Right ventricle myocardium superior (tissue), 1 donor: ENCODE measurements at regions not wholly inside any gene's neighbourhood (a gene's known extent, or its start where the extent isn't known, plus 50 kb on each side); places are given as distances from the start of the nearest gene placed in this dataset.
"Not testable (repeated sequence)": the region's sequence is repeated elsewhere in the genome, so short reads cannot be mapped to it uniquely, and the experiment has no call there.

Experiments used
- ATAC-seq: fragments of 200-7000 bp; cut with Tn5 transposase; one replicate; pipeline ENCODE4 v1.9.1; 2020; ENCODE audit warnings: mild to moderate bottlenecking; ENCODE audit not compliant: poor library complexity
- DNase-seq: peaks from one replicate; pipeline ENCODE4 v3.0.0-alpha.2; 2020
- intact Hi-C: fragments of 100-400 bp; cut with DNase I; formaldehyde crosslinking; loops from one replicate; pipeline ENCODE4 v1.11.2; 2022
- donor health status: DM: no; HTN: yes; CAD: no; lungs with severe emphysema.

- ATAC-seq (no peak), DNase-seq (no peak)
- intact Hi-C loops = no loop called here
Measured at GRCh38 chr11:103582351-103582909, 454.0 kb upstream of the DDI1 start.

GRCh38 chr11:103584021-103584420 is 452.4 kb upstream of the DDI1 start:
- intact Hi-C loops = no loop called here
- no peak for ATAC-seq
- DNase-seq = no peak

DNA sequence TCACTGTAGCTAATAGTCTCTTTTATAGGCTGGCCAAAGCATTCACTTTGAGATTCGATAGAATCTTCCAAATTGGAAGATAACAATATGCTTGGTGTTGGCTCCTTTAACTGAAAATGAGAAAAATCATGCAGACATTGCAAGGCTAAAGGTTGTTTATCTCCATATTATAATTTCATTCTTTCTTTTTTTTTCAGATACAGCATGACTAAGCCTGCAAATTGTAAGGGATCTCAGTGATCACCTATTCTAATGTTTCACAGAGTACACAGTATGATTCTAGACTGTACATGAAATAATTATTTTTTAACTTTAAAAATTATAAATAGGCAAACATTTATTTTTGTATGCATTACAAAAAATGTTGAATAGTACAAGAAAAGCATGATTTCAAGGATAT is 451.7 kb upstream of the DDI1 start:
- DNase-seq (no peak), ATAC-seq (no peak)
- intact Hi-C loops = no loop called here

GRCh38 chr11:103585401-103585800 is 451.0 kb upstream of the DDI1 start:
- intact Hi-C loops = no loop called here
- ATAC-seq = no peak
- no peak for DNase-seq

GRCh38 chr11:103585911-103586310 is 450.5 kb upstream of the DDI1 start:
- no peak for ATAC-seq
- intact Hi-C loops = no loop called here
- DNase-seq = no peak

GRCh38 chr11:103586756-103587155 is 449.7 kb upstream of the DDI1 start:
- intact Hi-C loops = no loop called here
- no peak for ATAC-seq
- DNase-seq = no peak

DNA sequence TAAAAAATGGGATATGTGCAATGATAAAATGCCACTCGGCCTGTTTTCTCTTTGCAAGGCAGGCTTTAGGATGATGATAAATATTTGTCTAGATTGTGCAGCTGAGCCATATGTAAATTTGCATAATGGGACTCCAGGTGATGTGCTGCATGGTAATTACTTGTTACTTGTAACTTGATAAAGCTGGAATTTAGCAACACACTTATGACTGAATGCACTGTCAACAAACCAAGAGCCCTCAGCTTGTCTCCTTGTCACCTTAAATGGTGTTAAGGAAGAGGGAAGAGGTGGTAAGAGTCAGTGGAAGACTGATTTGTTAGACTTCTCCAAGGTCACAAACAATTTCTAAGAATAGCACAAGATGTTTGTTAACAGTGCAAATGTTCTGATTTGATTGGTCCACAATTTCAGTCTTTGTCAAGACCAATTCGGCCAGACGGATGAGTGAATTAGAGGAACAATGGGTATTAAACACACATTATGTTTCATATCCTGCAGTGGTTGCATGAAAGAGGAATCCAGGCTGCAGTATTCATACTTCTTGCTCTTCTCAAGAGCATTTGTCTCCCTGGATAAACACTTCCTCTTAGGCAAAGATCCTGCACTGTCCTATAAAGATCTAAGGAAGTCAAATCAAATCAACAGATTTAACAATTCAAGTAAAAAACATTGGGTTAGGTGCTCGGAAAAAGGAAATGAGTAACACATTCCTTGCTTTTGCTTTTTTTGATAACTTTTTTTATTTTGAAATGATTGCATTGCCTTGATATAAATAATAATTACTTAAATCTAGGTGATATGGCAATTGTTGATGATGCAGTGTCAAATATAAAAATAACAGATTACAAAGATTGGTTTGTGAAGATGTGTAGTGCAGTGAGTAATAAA is 448.3 kb upstream of the DDI1 start:
- DNase-seq (no peak), ATAC-seq (no peak)
- intact Hi-C loops = no loop called here

GRCh38 chr11:103591554-103591953 is 444.9 kb upstream of the DDI1 start:
- DNase-seq (no peak), ATAC-seq (no peak)
- intact Hi-C loops = no loop called here

DNA sequence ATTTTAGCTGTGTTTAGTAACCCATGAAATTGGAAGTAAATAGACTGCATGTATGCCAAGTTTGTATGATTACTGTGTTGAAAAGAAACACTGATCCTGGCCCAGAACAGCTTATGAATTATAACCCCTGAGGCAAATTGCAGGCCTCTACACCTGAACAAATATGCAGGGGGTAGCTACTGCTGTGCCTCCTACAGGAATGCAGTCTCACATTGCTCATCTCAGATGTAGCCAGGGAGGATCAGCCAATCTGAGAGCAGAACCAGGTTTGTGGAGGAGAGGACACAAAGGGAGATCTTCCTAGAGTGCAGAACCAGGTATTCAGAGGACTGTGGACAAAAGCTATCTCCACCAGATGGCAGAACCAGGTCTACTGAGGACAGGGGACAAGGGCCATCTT is 442.2 kb upstream of the DDI1 start:
- intact Hi-C loops = no loop called here
- ATAC-seq = no peak
- no peak for DNase-seq

- ATAC-seq (no peak), DNase-seq (no peak)
- intact Hi-C loops = no loop called here
Measured at GRCh38 chr11:103596315-103596714, 440.1 kb upstream of the DDI1 start.

- intact Hi-C loops = loop anchor here (5.0 kb wide), 1 partner anchor 274 kb away; no protein-coding TSS in a partner anchor
- ATAC-seq (peak; percentile 83), DNase-seq (no peak)
Measured at GRCh38 chr11:103601225-103601846, 435.1 kb upstream of the DDI1 start.

GRCh38 chr11:103602840-103603239 is 433.6 kb upstream of the DDI1 start:
- intact Hi-C loops = loop anchor here (5.0 kb wide), 1 partner anchor 276 kb away; no protein-coding TSS in a partner anchor
- no peak for DNase-seq
- no peak for ATAC-seq

DNA sequence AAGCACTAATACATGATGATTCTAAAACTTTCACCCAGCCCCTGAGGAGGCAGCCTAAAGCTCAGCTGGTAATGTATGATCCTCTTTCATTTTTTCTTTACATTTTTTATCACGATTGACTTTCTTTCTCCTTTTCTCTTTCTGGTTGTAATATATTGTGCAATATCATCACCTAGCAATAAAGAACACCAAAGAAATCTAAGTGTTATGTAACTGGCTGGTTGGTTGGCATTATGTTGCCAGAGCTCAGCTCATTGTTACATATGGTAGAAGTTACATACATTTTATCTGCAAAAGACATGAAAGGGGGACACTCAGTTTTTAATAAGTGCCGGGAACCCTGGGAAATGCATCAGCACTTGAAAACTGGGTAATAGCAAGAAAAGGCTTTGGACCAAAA is 432.1 kb upstream of the DDI1 start:
- no peak for ATAC-seq
- intact Hi-C loops = loop anchor here (5.0 kb wide), 1 partner anchor 277 kb away; no protein-coding TSS in a partner anchor

DNA sequence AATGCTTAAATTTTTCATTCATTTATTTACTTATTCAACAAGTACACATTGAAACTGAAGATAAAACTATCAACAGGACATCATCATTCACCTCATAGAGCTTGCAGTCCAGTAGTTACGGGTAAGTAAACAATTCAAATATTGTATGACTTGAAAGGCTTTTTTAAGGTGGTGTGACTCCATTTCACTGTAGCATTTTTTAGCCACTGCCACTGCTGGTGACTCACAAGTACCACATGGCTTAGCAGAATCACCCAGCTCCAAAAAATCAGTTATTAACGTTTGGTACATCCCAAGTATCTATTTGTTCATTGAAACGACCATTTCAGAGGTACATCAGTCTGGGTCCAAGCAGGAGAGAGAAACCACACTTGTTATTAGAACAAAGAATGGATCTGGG is 427.9 kb upstream of the DDI1 start:
- intact Hi-C loops = no loop called here
- no peak for DNase-seq
- no peak for ATAC-seq

More for the DNA sequence above, 432.1 kb upstream of the DDI1 start:
- no peak for DNase-seq

- intact Hi-C loops = no loop called here
- ATAC-seq (no peak), DNase-seq (no peak)
Measured at GRCh38 chr11:103609117-103610066, 427.0 kb upstream of the DDI1 start.

DNA sequence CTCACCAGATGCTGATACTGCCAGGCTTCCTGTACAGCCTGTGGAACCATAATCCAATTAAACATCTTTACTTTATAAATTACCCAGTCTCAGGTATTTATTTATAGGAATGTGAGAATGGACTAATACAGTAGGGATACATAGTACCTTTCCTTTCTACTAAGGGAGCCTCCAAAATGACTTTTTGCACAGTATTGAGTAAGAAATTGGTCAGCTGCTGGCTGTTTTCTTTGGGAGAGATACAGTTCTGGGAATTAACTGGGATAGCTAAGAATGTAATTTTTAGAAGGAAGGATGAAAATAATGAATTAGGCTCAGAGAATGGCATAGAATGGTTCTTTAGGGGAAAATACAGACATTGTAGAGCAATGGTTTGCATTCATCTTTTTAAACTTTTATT is 426.0 kb upstream of the DDI1 start:
- ATAC-seq (no peak), DNase-seq (no peak)
- intact Hi-C loops = no loop called here

- DNase-seq, intact Hi-C loops, ATAC-seq: not testable (repeated sequence)
Measured at GRCh38 chr11:103611526-103612260, 424.7 kb upstream of the DDI1 start.

DNA sequence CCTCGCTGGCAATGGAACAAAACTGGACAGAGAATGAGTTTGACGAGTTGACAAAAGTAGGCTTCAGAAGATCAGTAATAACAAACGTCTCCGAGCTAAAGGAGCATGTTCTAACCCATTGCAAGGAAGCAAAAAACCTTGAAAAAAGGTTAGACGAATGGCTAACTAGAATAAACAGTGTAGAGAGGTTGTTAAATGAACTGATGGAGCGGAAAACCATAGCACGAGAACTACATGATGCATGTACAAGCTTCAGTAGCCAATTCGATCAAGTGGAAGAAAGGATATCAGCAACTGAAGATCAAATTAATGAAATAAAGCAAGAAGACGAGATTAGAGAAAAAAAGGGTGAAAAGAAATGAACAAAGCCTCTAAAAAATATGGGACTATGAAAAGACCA is 424.0 kb upstream of the DDI1 start:
- ATAC-seq, DNase-seq, intact Hi-C loops: not testable (repeated sequence)
